GM12872 (cell line): ENCODE measurements at regions not wholly inside any gene's neighbourhood (a gene's known extent, or its start where the extent isn't known, plus 50 kb on each side); places are given as distances from the start of the nearest gene placed in this dataset.

Source experiments
- CTCF ChIP-seq: IDR thresholded peaks from 3 replicates; pipeline ENCODE4 v1.5.1; 2011; ENCODE audit warnings: low read depth, mild to moderate bottlenecking, low read length, moderate library complexity; ENCODE audit not compliant: insufficient read depth

DNA sequence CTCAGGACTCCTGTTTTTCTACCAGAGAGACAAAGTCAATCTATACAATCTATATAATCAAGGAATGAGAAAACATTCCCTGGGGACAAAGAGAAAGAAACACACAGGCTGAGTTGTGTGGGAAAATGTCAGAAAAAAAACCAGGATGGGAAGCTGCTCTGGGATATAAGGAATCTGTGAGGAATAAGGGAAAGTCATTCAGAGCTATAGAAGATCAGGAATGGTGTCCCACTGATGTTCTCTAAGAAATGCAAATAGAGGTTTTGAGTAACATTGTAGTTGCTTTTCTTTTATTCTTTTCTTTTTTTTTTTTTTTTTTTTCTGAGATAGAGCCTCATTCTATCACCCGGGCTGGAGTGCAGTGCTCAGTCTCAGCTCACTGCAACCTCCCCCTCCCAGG, 605.9 kb upstream of the KLF4 start:
- no peak for TF ChIP-seq CTCF

GRCh38 chr9:108094676-108094993, 605.1 kb upstream of the KLF4 start:
- no peak for TF ChIP-seq CTCF

GRCh38 chr9:108093773-108094675, 604.5 kb upstream of the KLF4 start:
- TF ChIP-seq CTCF, result no peak

GRCh38 chr9:108088916-108089315, 599.3 kb upstream of the KLF4 start:
- no peak for TF ChIP-seq CTCF

DNA sequence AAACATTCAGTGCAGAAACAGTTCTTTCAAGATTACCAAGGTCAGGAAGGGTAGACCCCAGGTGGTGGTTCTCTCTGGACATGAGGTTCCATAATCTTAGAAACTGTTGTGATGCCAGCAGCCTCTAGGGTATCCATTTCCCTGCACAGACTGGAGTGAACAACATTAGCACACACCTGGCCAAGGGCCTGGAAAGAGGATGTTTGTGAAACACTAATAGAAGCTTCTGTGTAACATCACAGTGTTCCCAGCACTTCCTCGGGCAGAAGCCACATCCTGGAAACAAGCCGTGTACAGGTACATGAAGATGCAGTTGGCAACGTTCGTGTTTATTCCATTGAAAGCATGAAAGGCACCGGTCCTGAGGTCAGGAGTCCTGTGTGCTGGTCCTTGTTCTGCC, 598.2 kb upstream of the KLF4 start:
- no peak for TF ChIP-seq CTCF

DNA sequence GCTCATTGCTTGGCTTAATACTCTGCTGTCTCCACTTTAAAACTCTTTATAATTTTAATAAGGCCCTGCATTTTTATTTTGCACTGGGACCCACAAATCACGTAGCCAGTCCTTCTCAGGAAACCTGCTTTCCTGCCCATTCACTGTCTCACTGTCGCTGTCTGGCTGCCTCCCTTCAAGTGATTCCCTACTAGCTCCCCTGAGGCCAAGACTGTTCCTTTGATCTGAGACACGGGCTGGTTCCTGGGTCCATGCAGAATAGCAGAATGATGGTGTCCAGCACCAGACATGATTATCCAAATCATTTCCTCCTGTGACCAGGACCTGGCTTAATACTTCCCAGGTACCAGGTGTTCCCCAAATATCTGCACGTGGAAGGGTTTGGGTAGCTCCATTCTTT, 597.1 kb upstream of the KLF4 start:
- no peak for TF ChIP-seq CTCF

- TF ChIP-seq CTCF, result no peak
Observed at GRCh38 chr9:108085294-108085693, 595.7 kb upstream of the KLF4 start.
